ENCODE measurements at regions not wholly inside any gene's neighbourhood (a gene's known extent, or its start where the extent isn't known, plus 50 kb on each side); places are given as distances from the start of the nearest gene placed in this dataset.
"Not testable (repeated sequence)": the region's sequence is repeated elsewhere in the genome, so short reads cannot be mapped to it uniquely, and the experiment has no call there.

DNA sequence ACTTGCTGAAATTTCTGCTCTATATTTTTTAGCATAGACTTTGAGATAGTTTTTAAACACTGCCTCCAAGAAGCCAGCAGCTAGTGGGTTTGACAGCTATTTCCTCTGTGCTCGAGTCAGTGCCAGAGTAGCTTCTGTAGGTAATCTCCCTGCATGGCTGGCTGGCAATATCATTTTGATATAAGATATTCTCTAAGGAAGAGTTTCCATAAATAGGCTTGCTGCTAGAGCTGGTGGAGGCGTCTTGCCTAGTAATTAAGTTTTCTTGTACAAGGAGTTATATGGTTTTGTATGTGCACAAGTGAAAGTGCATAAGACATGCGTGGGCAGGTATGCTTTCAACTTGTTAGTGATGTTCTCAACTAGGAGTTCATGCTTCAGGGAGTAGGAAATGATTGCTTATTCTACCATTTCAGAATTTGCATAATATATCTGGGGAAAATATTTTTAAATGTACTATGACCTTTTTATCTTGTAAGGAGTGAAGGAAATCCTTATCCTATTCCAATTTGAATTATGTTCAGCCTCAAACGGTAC, 74.1 kb upstream of the CCL21 start:
- no peak for DNase-seq

DNA sequence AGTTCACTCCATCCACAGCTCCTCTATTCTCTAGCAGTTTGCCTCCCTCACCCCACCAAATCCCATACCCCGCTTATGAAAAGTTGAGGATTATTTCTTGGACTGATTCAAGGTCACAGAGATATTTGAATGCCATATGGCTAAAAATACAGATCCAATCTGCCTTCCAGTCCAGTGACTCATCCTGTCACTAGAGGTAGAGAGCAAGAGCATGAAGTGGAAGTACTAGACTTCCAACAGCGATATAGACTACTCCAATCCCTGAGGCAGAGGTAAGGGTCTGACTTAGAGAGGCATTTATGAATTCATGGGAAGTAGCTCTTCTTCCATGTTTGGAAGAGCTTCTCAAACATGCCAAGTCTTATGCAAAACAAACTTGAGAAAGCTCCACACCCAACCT, 72.4 kb upstream of the CCL21 start:
- DNase-seq: no peak

DNA sequence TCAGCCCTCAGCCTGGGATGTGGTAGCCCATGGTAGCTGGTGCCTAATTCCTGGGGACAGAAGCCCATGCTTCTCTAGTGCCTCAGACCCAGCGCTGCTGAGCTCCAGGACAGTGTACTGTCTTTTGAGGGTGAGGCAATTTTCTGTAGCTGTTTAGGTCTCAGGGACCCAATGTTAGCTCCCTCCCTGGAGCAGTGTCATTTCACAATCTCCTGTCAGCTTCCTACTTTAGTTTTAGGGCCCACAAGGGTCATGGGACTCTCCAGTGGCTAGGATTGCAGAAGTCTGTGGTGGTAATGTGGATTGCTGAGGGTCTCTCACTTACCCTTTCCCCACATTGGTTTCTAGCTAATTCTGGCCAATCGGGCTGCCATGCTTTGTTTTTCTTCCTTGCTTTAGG, 67.7 kb upstream of the CCL21 start:
- no peak for DNase-seq

DNA sequence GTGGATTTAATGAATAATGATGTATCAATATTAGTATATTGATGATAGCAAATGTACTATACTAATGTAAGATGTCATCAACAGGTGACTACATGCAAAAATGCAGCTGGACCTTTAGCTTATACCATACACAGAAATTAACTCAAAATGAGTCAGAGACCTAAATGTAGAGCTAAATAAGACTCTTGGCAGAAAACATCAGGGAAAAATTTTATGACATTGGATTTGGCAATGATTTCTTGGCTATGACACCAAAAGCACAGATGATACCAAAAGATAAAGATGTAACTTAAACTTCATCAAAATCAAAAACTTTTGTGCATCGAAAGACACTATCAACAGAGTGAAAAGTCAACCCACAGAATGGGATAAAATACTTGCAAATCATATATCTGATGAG, 64.0 kb upstream of the CCL21 start:
- no peak for DNase-seq

DNA sequence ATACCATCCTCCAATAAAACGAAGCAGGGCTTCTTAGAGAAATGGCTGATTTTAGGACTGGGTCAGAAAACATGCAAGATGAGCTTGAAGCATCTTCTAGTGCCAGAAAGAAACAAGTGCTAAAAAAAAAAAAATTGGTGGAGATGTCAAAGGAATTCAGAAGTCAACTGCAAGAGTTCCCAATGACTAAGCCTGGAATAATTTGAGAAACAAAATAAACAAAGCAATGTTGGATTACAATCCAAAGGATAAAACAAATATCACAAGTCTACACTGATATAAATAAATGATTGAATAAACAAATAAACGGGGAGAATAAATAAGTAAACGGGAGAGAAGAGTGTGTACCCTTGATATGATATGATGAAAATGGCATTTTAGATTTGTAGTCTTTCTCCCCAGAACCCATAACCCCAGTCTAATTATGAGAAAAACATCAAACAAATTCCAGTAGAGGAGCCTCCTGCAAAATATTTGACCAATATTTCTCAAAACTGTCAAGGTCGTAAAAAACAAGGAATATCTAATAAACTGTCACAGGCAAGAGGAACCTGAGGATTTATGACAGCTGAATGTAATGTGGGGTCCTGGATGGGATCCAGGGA, 63.5 kb upstream of the CCL21 start:
- no peak for DNase-seq

DNA sequence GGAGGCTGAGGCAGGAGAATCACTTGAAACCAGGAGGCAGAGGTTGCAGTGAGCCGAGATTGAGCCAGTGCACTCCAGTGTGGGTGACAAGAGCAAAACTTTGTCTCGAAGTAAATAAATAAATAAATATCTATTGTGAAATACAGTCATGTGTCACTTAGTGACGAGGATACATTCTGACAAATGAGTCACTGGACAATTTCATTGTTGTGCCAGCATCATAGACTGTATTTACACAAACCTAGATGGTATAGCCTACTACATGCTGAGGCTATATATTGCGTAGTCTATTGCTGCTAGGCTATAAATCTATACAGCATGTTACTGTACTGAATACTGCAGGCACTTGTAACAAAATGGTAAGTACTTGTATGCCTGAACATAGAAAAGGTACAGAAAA, 61.1 kb upstream of the CCL21 start:
- no peak for DNase-seq

DNA sequence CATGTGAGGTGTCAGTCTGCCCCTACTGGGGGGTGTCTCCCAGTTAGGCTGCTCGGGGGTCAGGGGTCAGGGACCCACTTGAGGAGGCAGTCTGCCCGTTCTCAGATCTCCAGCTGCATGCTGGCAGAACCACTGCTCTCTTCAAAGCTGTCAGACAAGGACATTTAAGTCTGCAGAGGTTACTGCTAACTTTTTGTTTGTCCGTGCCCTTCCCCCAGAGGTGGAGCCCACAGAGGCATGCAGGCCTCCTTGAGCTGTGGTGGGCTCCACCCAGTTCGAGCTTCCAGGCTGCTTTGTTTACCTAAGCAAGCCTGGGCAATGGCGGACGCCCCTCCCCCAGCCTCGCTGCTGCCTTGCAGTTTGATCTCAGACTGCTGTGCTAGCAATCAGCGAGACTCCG, 57.2 kb upstream of the CCL21 start:
- DNase-seq: not testable (repeated sequence)

DNA sequence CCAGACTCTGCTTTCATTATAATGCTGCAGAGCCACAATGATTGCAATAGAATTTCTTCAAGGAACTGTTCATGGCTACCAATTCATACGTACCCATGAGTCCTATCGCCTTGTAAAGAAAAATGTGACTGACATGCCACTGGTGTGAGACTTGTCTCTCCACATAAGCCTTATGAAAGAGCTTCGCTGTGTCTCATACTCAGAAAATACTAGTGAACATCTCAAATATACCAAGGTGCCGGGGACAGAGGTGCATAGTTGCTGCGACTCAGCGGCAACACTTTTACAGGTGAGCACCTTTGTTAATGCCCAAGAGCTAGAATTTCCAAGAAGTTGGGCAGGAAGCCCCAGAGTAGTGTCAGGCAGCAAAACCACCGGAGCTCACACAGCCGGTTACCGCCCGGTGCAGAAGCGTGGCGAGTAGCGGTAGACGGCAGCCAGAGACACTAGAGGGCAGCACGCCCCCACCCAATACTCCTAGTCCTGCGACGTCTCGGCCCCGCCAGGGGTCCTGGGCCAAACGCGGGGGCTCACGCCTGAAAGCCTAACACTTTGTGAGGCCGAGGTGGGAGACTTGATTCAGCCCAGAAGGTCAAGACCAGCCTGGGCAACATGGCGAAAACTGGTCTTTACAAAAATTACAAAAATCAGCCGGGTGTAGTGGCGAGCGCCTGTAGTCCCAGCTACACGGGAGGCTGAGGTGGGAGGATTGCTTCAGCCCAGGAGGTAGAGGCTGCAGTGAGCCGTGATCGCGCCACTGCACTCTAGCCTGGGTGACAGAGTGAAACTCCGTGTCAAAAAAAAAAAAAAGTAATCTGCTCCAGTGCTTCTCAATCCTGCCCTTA, 50.5 kb upstream of the CCL21 start:
- DNase-seq: peak; percentile 13
